ENCODE measurements at regions not wholly inside any gene's neighbourhood (a gene's known extent, or its start where the extent isn't known, plus 50 kb on each side); places are given as distances from the start of the nearest gene placed in this dataset.

GRCh38 chr18:47513614-47514013 is 262.2 kb upstream of the SKOR2 start:
- Histone ChIP-seq H3K4me3 (replicated peaks; ENCODE audit: low read depth, low read length) (no peak overlapping the region), H3K36me3 (ENCODE audit: control insufficient read depth, insufficient read depth, low read length) (no peaks in the 10 kb centered on the region), H3K27me3 (replicated peaks; ENCODE audit: control insufficient read depth, insufficient read depth, low read length) (no peaks in the 10 kb centered on the region)
- DNase-seq (ENCODE audit: extremely low read depth, insufficient read length) = no peak
- no peak for TF ChIP-seq CTCF (IDR thresholded peaks at IDR 0.05; ENCODE audit: insufficient read depth, low read length, poor library complexity, severe bottlenecking)

DNA sequence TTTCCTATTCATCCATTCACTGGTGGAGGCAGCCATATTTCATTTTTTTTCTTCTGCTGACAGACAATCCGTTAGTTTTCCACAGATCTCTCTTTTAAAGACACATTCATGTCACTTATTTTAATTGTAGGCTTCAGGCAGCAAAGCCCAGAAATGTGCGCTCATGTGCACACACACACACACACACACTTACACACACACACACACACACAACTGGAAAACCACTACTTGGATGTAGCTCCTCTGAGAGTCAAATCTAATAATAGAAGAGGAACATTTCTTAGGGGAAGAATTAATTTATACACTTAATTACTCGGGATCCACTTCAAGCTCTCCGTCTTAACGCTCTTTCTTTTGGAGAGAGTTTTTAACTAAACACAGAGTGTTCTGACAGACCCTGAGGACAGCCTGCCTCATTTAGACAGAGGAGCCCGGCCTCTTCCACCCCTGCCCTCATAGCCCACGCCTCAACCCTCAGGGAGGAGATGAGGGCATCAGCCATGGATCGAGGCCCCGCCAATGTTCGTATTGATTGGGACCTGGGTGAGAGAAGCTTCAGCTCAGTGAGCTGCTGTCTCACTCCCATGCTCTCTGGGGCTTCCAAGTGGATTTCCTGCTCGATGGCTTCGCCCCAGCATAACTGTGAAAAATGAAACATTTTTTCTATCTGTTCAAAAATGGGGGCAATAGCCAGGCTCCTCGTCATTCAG is 261.4 kb upstream of the SKOR2 start:
- H3K36me3 ChIP-seq (ENCODE audit: control insufficient read depth, insufficient read depth, low read length) = no peaks in the 10 kb centered on the region
- H3K4me3 ChIP-seq (replicated peaks; ENCODE audit: low read depth, low read length) = no peak overlapping the region
- H3K27me3 ChIP-seq (replicated peaks; ENCODE audit: control insufficient read depth, insufficient read depth, low read length) = no peaks in the 10 kb centered on the region
- TF ChIP-seq CTCF (IDR thresholded peaks at IDR 0.05; ENCODE audit: insufficient read depth, low read length, poor library complexity, severe bottlenecking) = no peak
- DNase-seq (ENCODE audit: extremely low read depth, insufficient read length) = no peak

GRCh38 chr18:47512056-47512455 is 260.6 kb upstream of the SKOR2 start:
- Histone ChIP-seq H3K27me3 (replicated peaks; ENCODE audit: control insufficient read depth, insufficient read depth, low read length) (no peaks in the 10 kb centered on the region), H3K36me3 (ENCODE audit: control insufficient read depth, insufficient read depth, low read length) (no peaks in the 10 kb centered on the region), H3K4me3 (replicated peaks; ENCODE audit: low read depth, low read length) (no peak overlapping the region)
- TF ChIP-seq CTCF (IDR thresholded peaks at IDR 0.05; ENCODE audit: insufficient read depth, low read length, poor library complexity, severe bottlenecking) = no peak
- DNase-seq (ENCODE audit: extremely low read depth, insufficient read length) = no peak

DNA sequence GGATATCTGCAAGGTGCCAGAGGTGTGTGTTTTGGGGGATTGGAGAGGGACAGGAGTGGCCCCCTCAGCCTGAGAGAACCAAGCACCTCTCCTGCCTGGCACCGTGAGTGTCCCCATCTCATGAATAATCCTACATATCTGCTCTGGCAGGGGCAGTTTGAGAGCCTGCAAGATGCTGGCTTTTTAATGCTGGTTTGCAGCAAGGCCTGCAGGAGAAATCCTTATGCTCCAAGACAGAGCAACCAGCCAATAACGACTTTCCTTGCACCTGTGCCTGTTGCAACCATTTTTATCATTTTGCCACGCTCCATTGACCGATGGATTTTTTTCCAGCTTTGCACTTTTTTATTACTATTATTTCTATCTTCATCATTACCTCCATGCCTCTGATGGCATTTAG is 259.4 kb upstream of the SKOR2 start:
- no peaks in the 10 kb centered on the region for H3K36me3 ChIP-seq (ENCODE audit: control insufficient read depth, insufficient read depth, low read length)
- H3K27me3 ChIP-seq (replicated peaks; ENCODE audit: control insufficient read depth, insufficient read depth, low read length) = no peaks in the 10 kb centered on the region
- no peak for DNase-seq (ENCODE audit: extremely low read depth, insufficient read length)
- no peak overlapping the region for H3K4me3 ChIP-seq (replicated peaks; ENCODE audit: low read depth, low read length)
- TF ChIP-seq CTCF (IDR thresholded peaks at IDR 0.05; ENCODE audit: insufficient read depth, low read length, poor library complexity, severe bottlenecking) = no peak

- no peak for DNase-seq (ENCODE audit: extremely low read depth, insufficient read length)
- H3K36me3 ChIP-seq (ENCODE audit: control insufficient read depth, insufficient read depth, low read length) = no peaks in the 10 kb centered on the region
- H3K27me3 ChIP-seq (replicated peaks; ENCODE audit: control insufficient read depth, insufficient read depth, low read length) = no peaks in the 10 kb centered on the region
- TF ChIP-seq CTCF (IDR thresholded peaks at IDR 0.05; ENCODE audit: insufficient read depth, low read length, poor library complexity, severe bottlenecking) = no peak
- no peak overlapping the region for H3K4me3 ChIP-seq (replicated peaks; ENCODE audit: low read depth, low read length)
Measured at GRCh38 chr18:47507651-47508050, 256.2 kb upstream of the SKOR2 start.

DNA sequence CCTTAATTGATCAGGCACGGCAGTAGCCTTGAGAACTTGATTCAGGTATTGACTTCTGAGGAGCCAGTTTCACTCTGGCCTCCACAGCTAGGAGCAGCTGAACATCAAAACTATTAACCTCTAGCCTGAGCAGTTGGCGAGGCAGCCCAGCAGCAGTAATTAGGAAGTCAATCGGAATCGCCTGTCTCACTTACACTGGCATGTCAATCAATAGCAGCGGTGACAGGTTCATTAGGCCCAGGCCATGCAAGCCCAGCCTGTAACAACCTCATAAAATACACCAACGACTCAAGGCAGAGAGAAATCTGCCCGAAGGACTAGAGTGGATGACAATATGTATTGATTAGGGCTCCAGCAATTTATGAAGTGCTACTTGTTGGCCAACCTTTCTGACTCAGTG is 255.4 kb upstream of the SKOR2 start:
- Histone ChIP-seq H3K4me3 (replicated peaks; ENCODE audit: low read depth, low read length) (no peak overlapping the region), H3K36me3 (ENCODE audit: control insufficient read depth, insufficient read depth, low read length) (no peaks in the 10 kb centered on the region), H3K27me3 (replicated peaks; ENCODE audit: control insufficient read depth, insufficient read depth, low read length) (no peaks in the 10 kb centered on the region)
- TF ChIP-seq CTCF (IDR thresholded peaks at IDR 0.05; ENCODE audit: insufficient read depth, low read length, poor library complexity, severe bottlenecking) = no peak
- no peak for DNase-seq (ENCODE audit: extremely low read depth, insufficient read length)
